ENCODE measurements at regions not wholly inside any gene's neighbourhood (a gene's known extent, or its start where the extent isn't known, plus 50 kb on each side); places are given as distances from the start of the nearest gene placed in this dataset.

DNA sequence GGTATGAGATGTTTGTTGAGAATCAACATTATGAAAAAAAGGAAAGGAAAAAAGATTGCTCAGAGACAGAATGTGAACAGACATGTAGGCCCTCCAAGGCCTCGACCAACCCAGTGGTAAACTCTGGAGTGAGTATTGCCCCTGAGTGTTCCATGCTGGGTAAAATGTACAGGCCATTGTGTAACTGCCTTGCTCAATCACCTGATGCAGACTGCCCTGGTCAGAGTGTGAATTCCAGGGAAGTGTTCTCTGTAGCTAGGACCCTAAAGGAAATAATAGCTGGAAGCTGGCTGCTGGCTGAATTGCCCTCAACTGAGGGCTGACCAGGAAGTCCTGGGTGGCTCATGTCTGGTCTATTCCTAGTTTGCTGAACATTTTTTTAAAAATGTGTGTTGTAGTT, 1081.4 kb upstream of the LRFN5 start:
- no peak for DNase-seq

DNA sequence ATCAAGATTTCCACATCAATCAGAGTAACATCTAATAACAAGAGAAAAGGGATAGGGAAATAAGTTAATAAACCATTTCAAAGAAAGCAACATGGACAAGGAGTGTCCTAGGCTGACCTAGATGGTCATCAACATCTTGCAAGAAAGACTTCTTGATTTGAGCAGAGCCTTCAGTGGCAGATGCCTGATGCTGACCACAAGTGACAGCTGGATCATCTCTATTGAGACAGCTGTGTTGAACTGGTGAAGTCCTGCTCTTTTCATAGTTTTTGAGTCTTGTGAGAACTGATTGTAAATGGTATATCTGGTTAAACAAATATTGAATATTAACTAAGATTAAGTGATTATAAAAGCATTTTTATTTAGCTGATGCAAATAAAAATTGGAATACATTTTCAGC, 1083.6 kb upstream of the LRFN5 start:
- no peak for DNase-seq

DNA sequence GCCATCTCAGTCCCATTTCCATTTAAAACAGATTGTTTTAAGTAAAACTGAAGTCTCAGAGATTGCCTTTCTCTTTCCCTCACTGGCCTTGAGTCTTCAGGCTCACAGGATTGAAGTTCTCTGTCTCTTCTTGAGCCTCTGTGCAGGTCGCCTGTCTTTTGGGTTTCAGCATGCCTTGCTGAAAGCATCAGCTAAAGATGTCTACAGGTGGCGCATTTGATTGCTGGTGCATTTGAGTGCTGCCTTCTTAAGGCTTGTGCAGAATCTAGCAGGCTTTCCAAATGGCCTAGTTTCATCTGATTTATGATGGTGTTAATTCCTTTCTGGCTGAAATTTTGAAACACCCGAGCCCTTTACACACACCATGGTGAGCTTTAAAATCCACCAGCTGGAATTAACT, 1062.2 kb upstream of the FBXO33 start:
- DNase-seq, result no peak

DNA sequence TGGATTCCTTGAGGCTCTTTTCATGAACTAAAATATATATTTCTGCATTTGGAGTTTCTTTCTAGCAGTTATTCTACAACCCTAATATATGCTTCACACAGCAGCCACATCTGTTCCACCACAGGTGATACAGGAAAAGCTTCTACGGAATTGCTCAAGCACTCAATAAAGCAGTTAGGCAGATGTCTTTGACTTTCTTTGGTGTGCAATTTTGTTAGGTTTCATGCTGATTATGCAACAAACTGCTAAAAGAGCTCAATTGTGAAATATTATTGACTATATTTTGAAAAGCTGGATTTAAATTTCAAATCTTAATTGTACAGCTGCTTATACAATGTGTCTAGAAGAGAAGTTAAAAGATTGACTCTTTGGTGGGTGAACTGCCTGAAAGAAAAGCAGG, 1055.6 kb upstream of the FBXO33 start:
- no peak for DNase-seq

DNA sequence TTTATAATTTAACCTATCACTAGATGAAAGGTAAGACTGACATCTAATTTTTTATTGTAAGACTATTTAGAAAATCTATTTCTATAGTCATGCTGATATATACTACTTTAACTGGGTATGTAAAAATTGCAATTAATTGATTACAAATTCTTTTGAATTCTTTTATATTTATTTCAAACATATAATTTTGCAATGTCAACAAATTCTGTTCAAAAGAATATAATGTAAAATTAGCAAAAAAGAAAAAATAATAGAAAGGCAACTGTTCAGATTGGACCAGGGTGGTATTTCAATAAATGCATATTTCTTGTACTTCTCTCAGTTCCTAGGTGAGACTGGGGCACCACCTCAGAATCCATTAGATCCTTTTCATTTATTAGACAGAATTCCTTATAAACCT, 1053.5 kb upstream of the FBXO33 start:
- DNase-seq, result no peak

DNA sequence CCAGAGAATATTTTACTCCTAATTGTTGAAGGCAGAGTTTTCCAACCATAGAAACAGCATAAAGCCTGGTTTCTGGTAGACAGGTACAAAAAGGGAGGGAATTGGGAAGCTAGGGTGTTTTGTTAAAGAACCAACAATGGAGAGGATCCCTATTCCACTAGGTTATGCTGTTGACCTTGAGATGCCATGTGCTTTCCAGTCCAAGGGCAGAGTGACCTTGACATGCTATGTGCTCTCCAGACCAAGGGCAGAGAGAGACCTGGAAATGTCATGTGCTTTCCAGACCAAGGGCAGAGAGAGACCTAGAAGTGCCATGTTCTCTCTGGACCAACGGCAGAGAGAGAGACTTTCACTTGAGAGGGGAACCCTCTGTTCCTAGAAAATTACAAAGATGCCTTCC, 1043.8 kb upstream of the FBXO33 start:
- no peak for DNase-seq

DNA sequence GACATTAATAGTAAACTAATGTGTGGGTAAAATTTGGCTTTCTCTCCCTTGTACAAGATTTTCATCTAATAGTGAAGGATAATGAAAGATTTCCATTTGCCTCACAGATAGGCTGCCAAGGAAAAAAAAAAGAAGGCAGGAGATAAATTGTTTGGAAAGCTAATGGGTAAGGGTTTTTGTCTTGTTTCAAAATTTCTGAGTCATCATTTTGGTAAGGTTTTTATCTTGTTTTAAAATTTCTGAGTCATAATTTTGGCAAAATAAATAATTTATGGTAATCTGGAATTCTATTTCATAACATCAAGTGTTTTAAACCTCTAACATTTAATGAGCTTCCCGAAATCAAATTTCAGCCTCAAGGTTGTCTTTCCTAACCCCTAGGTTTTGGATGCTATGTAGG, 1035.7 kb upstream of the FBXO33 start:
- no peak for DNase-seq

- DNase-seq, result no peak
Measured at GRCh38 chr14:40464531-40464930, 1032.3 kb upstream of the FBXO33 start.

GRCh38 chr14:40463886-40464285, 1031.7 kb upstream of the FBXO33 start:
- DNase-seq, result no peak

DNA sequence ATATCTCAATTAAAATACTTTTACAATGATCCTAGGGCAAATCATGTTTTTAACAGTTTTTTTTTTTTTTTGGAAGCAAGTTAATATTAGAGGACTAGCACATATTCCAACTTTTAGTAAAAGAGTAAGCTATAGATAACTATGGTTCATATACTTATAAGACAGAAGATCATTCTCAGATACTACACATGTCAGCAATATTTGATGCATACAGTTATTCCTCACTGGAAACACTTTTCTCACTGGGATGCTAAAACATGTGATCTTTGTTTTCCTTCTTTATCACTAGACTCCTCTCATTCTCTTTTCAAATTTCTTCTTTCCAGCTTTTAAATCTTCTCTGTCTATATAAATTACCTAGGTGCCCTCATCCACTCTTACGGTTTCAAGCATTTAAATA, 1020.4 kb upstream of the FBXO33 start:
- no peak for DNase-seq

DNA sequence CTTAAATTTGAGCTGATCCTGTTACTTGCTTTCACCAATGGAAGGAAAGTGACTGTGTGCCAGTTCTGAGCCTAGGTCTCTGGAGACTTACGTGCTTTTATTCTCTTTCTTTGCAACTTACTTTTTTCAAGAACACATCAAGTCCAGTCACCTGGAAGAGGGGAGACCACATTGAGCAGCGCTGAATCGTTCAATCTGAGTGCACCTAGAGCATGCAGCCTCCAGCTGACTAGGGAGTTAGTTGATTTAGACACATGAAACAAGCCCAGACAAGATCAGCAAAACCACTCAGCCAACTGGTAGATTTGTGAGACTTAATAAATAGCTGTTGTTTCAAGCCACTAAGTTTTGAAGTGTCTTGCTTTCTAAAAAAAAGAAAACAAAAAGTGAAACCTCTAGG, 1014.8 kb upstream of the FBXO33 start:
- DNase-seq, result no peak

GRCh38 chr14:40445020-40445419, 1012.8 kb upstream of the FBXO33 start:
- DNase-seq, result no peak

- no peak for DNase-seq
Measured at GRCh38 chr14:40436551-40436950, 1004.3 kb upstream of the FBXO33 start.

DNA sequence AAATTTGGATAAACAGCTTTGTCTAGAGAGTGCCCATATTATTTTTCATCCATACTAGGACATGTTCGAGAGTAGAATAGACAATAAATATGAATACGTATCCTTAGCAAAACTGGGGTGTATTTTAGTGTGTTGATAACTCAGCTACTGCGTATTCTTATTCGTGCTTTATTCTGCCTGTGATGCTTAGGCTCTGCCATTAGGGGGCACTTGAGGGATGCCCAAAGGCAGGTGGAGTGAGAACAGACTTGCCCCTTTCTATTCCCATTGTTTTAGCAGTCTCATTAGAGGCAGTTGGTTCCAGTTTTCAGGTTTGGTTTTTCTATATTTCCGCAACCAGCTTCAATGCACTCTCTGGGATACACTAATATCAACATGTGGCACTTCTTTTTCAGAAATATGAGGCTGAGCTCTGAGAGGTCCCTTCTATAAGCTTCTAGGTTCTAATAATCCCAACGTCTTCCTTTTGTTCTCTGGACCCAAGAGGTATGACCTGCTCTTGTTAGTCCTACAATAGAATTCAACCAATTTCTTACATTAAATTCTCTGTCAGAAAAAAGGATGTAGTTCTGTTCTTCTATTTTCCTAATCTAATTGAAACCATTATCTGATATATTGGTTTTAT, 985.7 kb upstream of the FBXO33 start:
- no peak for DNase-seq

DNA sequence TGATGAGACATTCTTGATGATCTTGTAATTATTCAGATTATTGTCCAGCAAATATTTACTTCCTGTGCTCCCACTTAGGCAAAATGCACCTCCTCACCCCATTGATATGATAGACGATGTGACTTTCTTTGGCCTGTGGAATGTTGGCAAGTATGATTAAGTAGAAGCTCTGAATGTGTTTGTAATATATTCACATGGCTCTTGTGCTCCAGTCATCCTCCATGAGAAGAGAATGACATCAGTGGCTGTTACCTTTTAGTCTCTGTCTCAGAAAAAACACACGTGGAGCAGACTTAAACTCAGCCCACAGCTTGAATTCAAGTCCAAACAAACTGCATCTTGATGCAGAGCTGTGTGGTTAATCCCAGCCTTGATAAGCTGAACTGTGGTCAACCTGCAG, 984.3 kb upstream of the FBXO33 start:
- DNase-seq, result no peak

DNA sequence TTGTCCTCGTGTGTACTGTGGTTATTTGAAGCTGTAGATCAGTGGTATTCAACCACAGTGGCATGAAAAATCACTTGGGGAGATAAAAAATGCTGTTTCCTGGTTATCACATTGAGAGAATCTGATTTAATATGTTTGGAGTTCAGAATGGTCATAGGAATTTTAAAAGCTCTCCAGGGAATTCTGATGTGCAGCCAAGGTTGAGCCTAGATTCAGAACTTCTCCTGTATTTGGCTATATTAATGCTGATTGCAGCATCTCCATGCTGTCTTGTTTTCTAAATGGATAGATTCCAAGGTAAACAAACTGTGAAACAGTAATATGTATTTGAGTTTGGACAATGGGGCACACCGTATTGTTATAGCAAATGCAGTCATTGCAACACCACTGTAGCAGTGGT, 982.2 kb upstream of the FBXO33 start:
- DNase-seq, result peak in 1 of 3 donors; percentile 29

- peak in 1 of 3 donors; percentile 8 for DNase-seq
Measured at GRCh38 chr14:40413136-40413535, 980.9 kb upstream of the FBXO33 start.

GRCh38 chr14:40410708-40411107, 978.5 kb upstream of the FBXO33 start:
- DNase-seq, result no peak

- DNase-seq, result no peak
Measured at GRCh38 chr14:40402957-40403356, 970.7 kb upstream of the FBXO33 start.

DNA sequence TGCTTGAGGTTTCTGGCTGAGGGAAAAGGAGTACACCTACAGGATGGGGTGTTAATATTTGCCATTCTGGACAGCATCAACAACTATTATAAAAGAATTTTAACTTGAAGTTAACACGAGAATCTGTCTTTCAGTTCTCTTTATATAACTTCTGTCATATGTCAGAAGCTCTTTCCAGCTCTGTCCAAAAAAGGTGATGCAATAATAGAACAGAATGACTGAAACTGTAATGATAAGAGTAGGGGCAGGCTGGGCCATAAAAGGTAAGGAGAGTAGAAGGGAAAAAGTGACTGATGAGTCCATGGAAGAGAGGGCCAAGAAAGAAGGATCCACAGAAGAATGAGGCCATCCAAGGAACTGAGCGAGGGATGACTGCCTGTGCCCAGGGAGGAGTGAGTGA, 966.7 kb upstream of the FBXO33 start:
- DNase-seq, result no peak

DNA sequence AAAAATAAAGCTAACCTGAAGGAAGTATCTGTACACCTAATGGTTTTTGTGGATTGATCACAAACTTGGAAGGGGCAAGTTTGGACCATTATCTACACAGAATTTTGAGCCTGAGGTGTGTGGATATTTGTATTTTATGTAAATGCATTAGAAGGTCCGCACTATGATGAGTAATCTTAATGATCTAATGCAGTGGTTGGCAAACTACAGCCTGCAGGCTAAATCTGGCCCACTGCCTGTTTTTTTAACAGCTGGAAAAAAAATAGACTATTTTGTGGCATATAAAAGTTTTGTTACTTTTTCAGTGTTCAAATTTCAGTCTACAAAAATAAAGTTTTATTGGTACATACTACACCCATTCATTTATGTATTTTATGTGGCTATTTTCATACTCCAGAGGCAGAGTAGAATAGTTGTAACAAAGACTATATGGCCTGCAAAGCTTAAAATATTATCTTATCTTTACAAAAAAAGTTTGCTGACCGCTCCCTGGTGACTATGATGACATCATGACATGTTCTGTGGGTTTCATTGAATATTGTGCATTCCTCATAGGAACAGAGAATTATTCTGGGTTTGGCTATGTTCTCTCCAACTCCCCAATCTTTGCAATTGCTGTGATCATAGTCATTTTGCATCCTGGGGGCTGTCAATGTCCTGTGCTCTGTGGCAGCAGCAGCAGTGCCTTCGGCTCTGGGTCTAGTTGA, 962.6 kb upstream of the FBXO33 start:
- DNase-seq, result no peak

DNA sequence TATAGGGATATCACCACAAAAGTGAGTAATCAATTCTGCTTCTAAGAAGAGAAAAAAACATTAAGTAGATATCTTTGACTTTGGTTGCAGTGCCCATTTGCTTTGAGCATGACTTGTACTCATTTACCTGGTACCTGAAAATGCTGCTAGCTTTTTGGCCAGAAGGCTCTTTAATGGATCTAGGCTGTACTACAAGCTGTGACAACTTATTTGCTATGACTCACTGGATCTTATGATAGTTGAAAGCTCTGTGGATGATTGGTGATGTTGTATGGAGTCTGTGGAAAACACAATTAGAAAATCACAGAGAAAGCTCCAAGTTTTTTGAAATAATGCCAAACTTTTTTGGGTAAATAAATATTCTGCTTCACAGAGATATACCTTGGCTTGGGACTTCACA, 960.9 kb upstream of the FBXO33 start:
- no peak for DNase-seq

GRCh38 chr14:40386433-40386832, 954.2 kb upstream of the FBXO33 start:
- no peak for DNase-seq

- DNase-seq, result no peak
Measured at GRCh38 chr14:40374221-40374620, 942.0 kb upstream of the FBXO33 start.
